ENCODE measurements at regions not wholly inside any gene's neighbourhood (a gene's known extent, or its start where the extent isn't known, plus 50 kb on each side); places are given as distances from the start of the nearest gene placed in this dataset.

GRCh38 chr11:115706626-115707135, 202.5 kb upstream of the CADM1 start:
- no peak for TF ChIP-seq SIN3A (IDR thresholded peaks at IDR 0.05; ENCODE audit: borderline replicate concordance, insufficient read depth, low read depth, low read length)
- no peak for TF ChIP-seq CTCF (IDR thresholded peaks at IDR 0.05)
- TF ChIP-seq TCF7L2 (IDR thresholded peaks at IDR 0.05; ENCODE audit: low read depth, low read length) = no peak
- TF ChIP-seq REST (IDR thresholded peaks at IDR 0.05; ENCODE audit: insufficient read depth in 1 of 2, low read depth in 2 of 2, low read length in 1 of 2) = no peak
